Right lobe of liver (tissue), 4 donors: ENCODE measurements at regions not wholly inside any gene's neighbourhood (a gene's known extent, or its start where the extent isn't known, plus 50 kb on each side); places are given as distances from the start of the nearest gene placed in this dataset.

Experiments used
- CTCF ChIP-seq, 4 donors: fragments of 200-600 bp in 3 of 4; fragments of 450-650 bp in 1 of 4; IDR thresholded peaks; one replicate each; pipeline versions ENCODE4 v1.5.1 to v1.8.0; 2016 to 2022; ENCODE audit warnings: antibody characterized with exemption in 4 of 4, mild to moderate bottlenecking in 2 of 4
- POLR2A ChIP-seq: fragments of 450-650 bp; IDR thresholded peaks from one replicate; pipeline ENCODE4 v1.6.1; 2017; ENCODE audit warnings: antibody characterized with exemption, mild to moderate bottlenecking
- donor health status: DM: no; HTN: no; CAD: no.
- donor health status: DM: no; HTN: no; CAD: no.
- donor health status: DM: no; HTN: yes; CAD: no.

DNA sequence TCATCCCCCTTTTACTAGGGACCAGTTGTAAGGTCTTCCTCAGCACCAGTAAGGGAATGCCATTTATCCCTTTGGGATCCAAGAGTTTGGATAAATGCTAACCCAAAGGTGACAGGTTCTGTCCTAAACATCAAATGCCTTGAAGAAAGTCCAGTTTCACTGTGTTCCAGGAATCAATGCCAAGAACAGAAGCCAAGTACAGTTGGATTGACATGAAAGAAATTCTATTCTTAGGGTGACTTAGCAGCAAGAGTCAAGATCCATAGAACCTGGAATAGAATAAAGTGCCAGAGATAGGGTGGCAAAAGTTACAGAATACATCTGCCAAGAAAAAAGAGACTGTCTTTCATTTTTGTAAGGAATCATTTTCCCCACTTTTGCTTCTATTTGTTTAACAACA is 94.9 kb upstream of the ADAMTS5 start:
- TF ChIP-seq CTCF (IDR thresholded peaks at IDR 0.05) (no peak), POLR2A (no peak)
